ENCODE measurements at regions not wholly inside any gene's neighbourhood (a gene's known extent, or its start where the extent isn't known, plus 50 kb on each side); places are given as distances from the start of the nearest gene placed in this dataset.
"Not testable (repeated sequence)": the region's sequence is repeated elsewhere in the genome, so short reads cannot be mapped to it uniquely, and the experiment has no call there.

DNA sequence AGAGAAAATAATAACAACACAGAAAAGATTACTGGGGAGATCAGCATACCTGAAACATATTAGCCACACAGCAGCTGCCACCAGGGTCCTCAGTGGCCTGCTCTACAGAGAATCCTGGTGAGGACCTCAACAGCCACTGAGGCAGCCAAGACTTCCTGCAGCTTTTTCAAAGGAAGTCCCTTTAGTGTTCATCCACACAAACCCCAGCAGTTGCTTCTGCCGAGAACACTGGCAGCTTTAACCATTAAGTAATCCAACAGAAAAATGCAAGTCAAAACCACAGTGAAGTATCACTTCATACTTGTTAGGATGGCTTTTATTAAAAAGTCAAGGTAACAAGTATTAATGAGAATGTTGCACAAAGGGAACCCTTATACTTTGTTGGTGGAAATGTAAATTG is 542.0 kb upstream of the GCFC2 start:
- no peak for DNase-seq

DNA sequence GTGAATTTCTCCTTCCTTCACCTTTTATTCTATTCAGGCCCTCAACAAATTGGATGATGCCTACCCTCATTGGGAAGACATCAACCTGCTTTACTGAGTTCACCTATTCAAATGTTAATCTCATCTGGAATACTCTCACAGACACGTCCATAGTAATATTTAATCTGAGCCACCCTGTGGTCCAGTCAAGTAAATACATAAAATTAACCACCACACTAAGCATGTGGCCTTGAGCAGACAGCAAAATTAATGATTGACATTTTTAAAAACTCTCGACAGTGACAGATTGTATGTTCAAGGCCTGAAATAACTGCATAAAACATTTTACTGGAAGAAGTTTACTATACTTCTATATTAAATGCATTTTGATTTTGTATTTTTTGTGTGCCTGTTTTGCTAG is 540.6 kb upstream of the GCFC2 start:
- DNase-seq, result no peak

DNA sequence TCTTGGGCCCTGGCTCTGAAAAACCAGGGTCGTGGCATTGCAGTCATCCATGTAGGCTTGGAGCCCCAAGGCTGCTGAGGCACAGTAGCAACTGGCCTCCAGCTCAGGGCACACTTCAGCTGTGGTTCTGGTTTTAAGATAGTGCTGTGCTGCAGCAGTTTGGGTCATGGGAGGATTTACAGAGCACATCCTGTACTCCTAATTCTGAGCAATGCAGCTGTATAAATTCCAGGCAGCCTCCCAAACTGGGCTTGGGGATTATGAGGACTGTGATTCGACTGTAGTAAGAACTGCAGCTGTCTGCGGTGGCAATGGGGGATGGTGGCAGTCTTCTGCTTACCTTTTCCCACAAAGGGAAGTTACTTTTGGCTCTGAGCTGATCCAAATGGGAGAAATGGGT is 536.3 kb upstream of the GCFC2 start:
- DNase-seq, result no peak

DNA sequence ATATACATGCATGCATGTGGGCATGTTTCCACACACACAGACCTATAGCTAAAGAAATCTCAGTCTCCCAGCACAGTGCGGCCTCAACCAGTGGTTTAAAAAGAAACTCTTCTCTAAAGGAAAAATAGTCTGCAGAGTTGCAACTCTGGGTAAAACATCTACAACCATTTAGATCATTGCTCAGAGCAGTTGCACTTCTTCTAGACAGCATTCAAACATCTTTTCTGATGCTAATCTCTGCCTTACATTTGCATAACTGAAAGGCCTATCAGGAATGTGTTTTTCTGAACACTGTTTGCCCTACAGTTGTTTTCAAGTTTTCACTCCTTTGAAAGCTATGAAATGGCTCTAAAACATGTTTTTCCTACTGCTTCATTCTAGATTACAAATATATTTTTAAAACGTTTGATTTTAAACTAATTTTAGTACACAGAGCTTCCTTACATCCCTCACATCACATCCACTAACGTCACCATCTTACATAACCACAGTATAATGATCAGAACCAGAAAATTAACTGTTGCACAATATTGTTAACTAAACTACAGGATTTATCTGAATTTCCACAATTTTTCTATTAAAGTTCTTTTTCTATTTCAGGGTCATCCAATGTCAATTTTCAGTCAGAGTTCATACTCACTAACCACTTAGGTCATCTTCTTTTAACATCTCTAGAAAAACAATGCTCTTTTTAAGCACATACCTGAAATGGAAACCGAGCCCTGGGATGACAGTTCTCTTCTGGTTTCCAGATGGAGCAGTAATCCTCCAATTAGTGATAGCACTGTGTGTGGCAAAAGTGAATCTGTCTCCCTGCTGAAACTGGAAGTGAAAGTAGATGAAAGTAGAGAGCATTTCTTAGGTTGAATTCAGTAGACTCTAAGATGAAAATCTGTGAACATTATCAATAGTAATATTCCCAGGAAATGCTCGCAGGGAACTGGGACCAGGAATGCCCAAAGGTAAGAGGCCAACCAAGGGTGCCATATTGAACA is 501.6 kb upstream of the GCFC2 start:
- no peak for DNase-seq

DNA sequence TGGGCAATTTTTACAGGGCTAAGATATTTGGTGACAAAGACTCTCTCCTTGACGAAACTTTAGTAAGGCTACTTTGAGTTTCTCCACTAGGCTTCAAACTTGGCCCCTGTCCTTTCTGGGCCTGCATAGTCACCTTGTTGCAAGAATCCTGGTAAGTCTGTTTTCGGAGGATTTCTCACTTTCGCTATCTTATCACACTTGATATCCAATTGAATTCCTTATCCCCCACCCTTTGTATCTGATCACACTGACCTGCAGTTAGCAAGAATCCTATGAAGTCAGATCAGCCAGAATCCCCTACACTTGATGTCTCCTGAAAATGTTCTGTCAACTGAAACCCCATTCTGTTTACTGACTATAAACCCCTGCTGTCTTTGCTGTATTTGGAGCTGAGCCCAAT is 499.8 kb upstream of the GCFC2 start:
- DNase-seq, result no peak

DNA sequence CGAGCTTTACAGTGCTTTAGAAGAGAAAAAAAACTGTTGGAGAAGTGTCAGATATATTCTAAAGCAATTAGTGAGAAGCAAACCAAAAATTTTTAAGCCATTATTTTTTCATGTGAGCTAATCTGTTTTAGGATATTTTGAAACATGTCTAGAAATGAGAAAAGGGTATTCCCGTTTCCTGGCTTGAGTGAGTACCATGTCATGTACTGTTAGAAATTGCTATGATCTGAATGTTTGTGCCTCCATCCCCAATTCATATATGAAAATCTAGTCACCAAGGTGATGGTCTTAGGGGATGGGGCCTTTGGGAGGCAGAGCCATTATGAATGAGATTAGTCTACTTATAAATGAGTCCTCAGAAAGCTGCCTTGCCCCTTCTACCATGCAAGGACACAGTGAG is 493.3 kb upstream of the GCFC2 start:
- DNase-seq, result no peak

DNA sequence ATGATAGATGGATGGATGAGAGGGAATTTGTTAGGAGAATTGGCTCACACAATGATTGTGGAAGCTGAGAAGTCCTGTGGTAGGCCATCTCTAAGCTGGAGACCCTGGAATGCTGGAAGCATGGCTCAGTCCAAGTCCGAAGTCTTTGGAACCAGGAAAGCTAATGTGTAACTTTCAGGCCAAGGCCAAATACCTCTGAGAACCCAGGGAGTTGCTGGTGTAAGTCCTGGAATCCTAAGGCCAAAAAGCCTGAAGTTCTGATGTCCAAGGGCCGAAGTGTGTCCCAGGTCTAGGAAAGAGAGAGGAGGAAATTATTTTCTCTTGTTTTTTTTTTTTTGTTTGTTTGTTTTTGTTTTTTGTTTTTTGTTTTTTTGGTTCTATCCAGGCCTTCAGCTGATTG is 492.2 kb upstream of the GCFC2 start:
- no peak for DNase-seq

DNA sequence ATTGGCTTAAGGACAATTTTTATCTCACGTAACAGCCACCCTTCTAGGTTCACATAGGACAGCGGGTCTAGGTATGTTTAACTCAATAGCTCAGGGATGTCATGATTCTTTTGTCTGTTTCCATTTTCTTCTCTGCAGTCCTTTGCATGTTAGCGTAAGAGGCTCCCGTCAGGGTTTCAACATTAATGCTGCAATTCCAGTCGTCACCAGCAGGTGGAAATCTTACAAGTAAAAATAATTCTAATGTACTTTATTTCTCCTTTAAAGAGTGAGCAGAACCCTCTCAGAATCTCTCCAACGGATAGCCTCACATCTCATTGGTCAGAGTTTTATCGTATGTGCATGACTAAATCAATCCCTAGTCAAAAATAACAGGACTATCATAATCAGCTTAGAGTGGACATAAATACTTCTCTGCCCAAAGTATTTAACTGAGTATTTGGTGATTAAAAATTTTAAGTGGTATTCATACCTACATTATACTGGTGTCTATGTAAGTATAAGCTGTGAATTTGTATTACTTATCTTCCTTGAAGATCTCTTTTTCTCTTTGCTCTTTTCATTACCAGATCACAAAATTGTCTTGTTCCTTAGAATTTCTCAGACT is 487.2 kb upstream of the GCFC2 start:
- DNase-seq, result no peak

DNA sequence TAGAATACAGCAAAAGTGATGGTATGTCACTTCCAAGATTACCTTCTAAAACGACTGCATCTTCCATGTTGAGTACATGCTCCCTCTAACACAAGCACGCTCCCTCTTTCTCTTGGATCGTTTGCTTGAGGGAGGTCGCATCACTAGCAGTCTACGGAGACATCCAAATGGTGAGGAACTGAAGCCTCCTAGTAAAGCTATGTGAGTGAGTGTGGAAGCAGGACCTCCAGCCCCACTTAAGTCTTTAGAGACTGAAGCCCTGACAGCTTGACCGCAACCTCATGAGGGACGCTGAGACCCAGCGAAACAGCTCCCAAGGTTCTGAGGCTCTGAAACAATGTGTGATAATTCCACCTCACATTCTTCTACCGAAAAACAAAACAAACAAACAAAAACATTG is 486.7 kb upstream of the GCFC2 start:
- no peak for DNase-seq

DNA sequence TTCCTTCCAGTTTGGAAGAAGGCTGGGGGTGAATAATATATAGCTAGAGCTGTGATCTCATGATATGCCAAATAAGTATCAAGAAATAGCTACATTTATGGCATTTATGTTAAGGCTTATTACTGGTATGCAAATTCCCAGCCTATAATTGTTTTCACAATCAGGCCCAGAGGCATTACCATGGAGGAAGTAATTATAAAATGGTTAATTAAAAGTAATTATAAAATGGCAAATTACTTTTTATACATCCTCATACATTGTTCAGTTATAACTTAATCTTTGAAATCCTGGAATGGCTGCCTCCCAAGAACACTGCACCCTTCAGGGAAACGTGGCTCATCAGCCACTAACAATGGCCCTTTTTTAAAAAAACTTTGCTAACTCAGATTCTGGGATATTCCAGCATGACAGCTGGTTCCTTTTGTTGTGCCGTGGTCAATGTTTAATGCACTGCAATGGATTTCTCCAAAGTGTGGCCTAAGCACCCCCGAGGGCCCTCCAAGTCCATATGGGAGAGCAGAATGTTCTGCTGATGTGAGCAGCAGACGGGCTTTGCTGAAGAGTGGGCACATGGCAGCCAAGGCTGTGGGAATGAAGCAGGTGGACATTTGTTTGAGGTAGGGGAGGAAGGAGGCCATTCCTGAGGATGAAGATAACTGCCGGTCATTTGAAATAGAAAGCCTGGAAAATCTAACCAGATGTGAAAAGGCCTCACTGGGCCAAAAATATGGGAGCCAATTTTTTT is 483.5 kb upstream of the GCFC2 start:
- peak; percentile 88 for DNase-seq

DNA sequence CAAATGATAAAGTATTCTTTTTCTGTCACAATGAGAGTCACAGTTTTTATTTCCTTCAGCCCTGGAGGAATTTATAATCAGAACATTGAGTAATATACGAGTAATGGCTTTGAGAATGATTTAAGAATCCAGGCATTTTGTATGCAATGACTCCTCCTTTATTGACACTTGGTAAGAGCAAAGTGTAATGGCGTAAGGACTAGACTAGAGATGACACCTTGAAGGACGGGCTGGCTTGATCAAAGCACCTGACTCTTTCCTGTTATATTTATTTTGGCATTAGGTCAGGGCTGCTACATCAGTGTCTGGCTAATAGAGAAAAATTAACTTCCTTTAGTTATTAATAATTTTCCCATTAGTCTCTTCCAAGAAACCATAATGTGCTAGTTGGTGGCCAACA is 482.4 kb upstream of the GCFC2 start:
- no peak for DNase-seq

DNA sequence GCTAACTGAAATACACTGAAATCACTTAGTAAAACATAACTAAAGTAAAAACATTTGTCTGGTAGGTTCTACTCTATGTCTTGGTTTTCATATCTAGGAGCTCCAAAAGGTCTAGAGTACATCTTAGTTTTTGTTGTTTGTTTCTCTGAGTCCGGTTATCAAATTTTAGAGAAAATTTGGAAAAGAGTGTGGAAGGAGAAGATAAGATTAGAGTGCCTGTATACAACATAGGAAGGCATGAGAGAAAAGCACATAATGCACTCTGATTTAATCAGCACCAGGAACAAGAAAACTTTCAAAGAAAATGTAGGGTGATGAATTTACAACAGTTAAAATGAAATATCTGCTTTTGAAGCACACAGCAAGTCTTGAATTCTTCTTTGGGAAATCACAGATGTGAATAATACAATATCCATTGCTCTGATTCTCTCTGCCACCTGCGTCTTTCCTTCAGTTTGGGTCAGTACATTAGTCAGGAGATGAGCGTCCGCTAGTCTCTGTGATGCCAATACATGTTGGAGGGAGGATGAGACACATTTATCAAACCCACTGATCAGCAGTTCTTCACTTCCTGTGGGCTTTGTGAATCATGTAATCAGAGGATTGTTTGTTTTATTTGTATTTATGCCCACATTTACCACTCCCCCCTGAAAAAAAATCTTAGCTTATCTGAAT is 477.8 kb upstream of the GCFC2 start:
- DNase-seq, result no peak

DNA sequence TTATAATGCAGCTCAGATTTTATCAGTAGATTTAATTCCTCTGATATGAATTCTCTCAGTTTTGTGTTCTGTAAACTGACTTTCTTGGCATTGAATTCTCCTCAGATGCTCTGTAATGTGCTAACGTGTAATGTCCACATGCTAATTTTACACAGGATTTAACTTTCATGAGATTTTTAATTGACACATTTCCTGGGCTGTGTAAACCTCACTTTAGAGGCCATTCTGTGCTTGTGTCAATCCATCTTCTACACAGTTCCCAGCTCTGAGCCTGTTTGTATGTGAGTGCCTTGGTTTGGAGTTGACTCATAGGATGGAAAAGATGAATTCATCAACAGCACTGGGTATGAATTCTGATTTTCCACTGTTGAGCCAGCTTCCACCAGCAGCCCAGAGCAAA is 476.7 kb upstream of the GCFC2 start:
- DNase-seq, result no peak

DNA sequence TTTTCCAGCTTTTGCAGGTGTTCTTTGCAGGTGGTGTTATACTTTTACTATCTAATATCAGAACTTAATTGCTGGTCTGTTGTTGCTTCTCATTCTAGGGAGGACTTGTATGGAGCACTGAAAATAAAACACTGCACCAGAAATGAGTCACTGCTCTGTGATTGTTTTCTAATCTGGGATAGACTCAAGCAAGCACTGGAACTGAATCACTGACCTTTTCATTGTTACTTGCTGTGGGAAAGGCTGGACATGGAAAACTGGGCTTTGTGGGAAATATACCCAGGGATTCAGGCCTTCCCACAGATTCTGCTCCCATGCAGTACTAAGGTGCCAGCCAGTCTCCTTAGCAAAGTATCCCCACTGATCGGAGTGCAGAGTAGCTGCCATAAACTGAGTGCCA is 470.0 kb upstream of the GCFC2 start:
- DNase-seq, result no peak

DNA sequence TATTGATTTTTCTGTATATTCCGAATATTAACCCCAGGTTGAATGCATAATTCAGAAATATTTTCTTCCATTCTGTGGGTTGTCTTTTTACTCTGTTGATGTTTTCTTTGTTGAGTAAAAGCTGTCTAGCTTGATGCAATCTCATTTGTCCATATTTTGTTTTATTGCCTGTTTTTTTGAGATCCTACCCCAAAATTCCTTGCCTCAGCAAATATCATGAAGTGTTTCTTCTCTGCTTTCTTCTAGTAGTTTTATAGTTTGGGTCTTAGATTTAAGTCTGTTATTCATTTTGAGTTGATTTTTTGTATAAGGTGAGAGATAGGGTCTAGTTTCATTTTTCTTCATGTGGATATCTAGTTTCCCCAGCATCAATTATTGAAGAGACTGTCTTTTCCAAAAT is 467.9 kb upstream of the GCFC2 start:
- DNase-seq, result no peak

DNA sequence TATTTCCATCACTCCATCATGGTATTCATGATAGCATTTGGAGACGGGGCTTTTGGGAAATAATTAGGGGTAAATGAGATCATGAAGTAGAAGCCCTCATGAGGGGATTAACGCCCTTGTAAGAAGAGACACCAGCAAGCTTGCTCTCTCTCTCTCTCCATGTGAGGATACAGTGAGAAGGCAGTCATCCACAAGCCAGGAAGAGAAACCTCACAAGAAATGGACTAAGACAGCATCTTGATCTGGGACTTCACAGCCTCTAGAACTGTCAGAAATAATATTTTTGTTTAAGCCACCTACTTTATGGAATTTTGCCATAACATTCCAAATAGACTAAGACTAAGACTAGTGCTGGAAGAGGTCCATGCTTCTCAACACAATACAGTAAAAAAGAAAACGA is 464.6 kb upstream of the GCFC2 start:
- no peak for DNase-seq

DNA sequence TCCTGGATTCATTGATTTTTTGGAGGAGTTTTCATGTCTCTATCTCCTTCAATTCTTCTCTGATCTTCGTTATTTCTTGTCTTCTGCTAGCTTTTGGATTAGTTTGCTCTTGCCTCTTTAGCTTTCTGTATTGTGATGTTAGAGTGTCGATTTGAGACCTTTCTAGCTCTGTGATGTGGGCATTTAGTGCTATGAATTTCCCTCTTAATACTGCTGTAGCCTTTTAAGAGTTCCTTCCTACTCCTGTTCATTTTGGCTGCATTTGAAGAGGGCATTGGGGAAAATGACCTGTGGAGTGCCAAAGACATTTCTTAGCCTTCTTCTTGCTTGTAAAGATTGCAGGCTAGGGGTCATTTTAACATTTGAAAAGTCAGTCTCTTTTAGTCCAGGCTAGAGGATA is 463.8 kb upstream of the GCFC2 start:
- no peak for DNase-seq

DNA sequence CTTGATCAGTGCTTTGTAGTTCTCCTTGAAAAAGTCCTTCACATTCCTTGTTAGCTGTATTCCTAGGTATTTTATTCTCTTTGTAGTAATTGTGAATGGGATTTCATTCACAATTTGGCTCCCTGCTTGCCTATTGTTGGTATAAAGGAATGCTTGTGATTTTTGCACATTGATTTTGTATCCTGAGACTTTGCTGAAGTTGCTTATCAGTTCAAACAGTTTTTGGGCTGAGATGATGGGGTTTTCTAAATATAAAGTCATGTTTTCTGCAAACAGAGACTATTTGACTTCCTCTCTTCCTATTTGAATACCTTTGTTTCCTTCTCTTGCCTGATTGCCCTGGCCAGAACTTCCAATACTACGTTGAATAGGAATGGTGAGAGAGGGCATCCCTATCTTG is 462.5 kb upstream of the GCFC2 start:
- DNase-seq, result not testable (repeated sequence)

DNA sequence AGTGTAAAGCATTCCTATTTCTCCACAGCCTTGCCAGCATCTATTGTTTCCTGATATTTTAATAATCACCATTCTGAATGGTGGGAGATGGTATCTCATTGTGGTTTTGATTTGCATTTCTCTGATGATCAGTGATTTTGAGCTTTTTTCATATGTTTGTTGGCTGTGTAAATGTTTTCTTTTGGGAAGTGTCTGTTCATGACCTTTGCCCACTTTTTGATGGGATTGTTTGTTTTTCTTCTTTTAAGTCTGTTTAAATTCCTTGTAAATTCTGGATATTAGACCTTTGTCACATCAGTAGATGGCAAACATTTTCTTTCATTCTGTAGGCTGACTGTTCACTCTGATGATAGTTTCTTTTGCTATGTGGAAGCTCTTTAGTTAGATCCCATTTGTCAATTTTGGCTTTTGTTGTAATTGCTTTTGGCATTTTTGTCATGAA is 461.5 kb upstream of the GCFC2 start:
- not testable (repeated sequence) for DNase-seq

DNA sequence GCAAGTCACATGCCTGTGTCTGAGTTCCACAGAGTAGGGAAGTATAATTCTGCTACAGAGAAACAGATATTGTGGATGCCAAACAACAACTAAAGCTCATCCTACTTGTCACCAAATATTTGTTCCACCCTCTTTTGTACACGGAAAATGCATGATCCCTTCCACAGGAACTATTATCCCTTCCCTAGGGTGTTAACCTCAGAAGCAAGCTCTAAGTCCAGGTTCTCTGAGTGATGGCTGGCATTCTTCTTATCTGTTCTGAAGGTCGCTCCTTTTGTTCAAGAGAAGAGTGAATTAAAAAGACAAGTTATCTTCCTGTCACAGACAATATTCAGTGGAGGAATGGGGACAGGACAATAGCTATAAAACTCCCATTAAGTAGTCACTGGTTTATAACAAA is 460.1 kb upstream of the GCFC2 start:
- DNase-seq, result no peak

DNA sequence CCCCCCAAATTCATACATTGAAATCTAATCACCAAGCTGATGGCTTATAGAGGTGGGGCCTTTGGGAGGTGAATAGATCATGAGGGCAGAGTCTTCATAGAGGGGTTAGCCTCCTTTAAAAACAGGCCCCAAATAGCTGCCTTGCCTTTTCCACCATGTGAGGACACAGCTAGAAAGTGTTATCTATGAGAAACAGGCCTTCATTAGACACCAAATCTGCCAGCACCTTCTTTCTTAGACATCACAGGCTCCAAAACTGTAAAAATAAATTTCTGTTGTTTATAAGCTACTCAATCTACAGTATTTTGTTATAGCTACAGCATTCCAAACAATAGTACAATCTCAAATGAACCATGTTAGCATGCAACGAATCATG is 459.3 kb upstream of the GCFC2 start:
- no peak for DNase-seq

DNA sequence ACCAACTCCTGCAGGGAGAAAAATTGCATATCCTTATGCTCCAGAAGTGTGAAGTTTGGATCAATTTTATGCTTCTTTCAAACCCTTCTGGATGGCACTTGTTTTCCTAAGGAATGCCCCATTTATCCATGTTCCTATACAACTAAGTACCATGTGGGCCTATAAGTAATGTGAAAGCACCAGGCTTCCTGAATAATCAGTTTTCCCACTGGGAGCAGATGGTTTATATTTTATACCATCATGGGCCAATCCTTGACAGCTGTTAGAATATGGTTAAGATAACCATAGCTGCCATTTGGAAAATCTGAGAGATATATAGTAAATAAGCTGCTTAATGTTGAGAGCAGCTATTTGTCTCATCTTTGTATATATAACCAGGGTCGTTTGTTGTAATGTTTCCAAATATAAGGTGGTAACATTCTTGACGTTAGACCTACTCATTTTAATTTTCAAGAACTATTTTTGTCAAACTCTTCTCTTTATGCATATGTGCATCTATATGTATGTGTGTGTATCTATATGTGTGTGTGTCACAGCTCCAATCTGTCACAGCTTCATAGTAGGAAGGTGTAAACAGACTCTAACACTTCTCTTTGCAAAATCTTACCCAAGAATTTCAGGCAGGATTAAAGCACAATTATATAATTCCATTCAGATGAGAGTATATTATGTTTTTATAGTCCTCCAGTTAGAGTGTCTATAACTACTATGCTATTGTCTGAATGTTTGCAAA is 458.7 kb upstream of the GCFC2 start:
- peak; percentile 59 for DNase-seq

DNA sequence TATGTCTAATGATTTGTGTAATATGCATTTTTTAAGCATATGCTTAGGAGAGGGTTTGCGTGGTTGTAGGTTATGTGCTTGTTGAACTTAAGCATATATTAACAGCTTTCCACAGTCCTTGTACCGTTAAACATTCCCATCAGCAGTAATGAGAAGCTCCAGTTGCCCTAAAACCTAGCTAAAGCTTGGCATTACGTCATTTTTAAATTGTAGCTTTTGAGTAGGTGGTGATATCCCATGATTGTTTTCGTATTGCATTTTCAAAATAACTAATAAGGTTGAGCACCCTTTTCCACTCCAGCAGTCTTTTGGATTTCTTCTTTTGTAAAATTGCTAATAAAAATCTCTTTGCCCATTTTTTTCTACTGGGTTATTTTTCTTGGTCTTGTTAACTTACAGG is 453.1 kb upstream of the GCFC2 start:
- DNase-seq, result no peak
